ENCODE measurements at regions not wholly inside any gene's neighbourhood (a gene's known extent, or its start where the extent isn't known, plus 50 kb on each side); places are given as distances from the start of the nearest gene placed in this dataset.

- no peaks in the 10 kb centered on the region for H3K79me2 ChIP-seq (ENCODE audit: insufficient read depth, low read length)
- H4K91ac ChIP-seq (ENCODE audit: insufficient read length, low read depth, low read length), result no peak overlapping the region
- no peaks in the 10 kb centered on the region for H4K20me1 ChIP-seq (ENCODE audit: control insufficient read depth, insufficient read depth, insufficient read length)
- H3K18ac ChIP-seq (ENCODE audit: insufficient read length, low read depth, low read length), result no peak overlapping the region
- no peak overlapping the region for H2BK15ac ChIP-seq (ENCODE audit: low read depth, low read length)
- H2BK12ac ChIP-seq (ENCODE audit: insufficient read length, low read depth, low read length), result no peak overlapping the region
- TF ChIP-seq CTCF (conservative IDR thresholded peaks at IDR 0.05), result no peak
- H4K5ac ChIP-seq (ENCODE audit: insufficient read length, low read depth, low read length), result peak overlapping the region; percentile 50
- WGBS (ENCODE audit: extremely low coverage, insufficient read length, low lambda C conversion rate), result no CpG with 5 or more reads among the region's 11 CpGs
- Mint-ChIP-seq H3K4me1 (peaks cover 11 to 15% of the 10 kb centered on the region in 2 experiments), H3K4me3 (no peak overlapping the region), H3K27ac (peak overlapping the region in 2 of 3 experiments; percentile 2 to 15; a peak in 2 of 7 replicates), H3K27me3 (ENCODE audit: low read depth) (no peaks in the 10 kb centered on the region), H3K9me3 (no peaks in the 10 kb centered on the region), H3K36me3 (ENCODE audit: insufficient read depth in 1 of 3, low read depth in 3 of 3) (no peaks in the 10 kb centered on the region)
- H3K23ac ChIP-seq (ENCODE audit: insufficient read length, low read depth, low read length), result no peak overlapping the region
- no peaks in the 10 kb centered on the region for H3K9me3 ChIP-seq (ENCODE audit: control insufficient read depth, low read depth, low read length)
- no peak overlapping the region for H3K14ac ChIP-seq (ENCODE audit: insufficient read depth, low read length)
- no peak overlapping the region for H2BK5ac ChIP-seq (ENCODE audit: insufficient read length, low read length)
- H2AK5ac ChIP-seq (ENCODE audit: insufficient read length, low read length), result no peak overlapping the region
- H3K23me2 ChIP-seq (ENCODE audit: insufficient read length, low read depth, low read length, poor library complexity, severe bottlenecking), result no peaks in the 10 kb centered on the region
- H2BK20ac ChIP-seq (ENCODE audit: low read depth, low read length, poor library complexity, severe bottlenecking), result no peak overlapping the region
- no peaks in the 10 kb centered on the region for H3K79me1 ChIP-seq (ENCODE audit: insufficient read depth, low read depth, low read length, poor library complexity, severe bottlenecking)
- no peak overlapping the region for H2BK120ac ChIP-seq (ENCODE audit: low read depth, low read length, poor library complexity, severe bottlenecking)
- DNase-seq, result no peak
- no peaks in the 10 kb centered on the region for H3K4me1 ChIP-seq (ENCODE audit: insufficient read depth, low read length)
- H3K27me3 ChIP-seq (ENCODE audit: insufficient read depth, low read length), result no peaks in the 10 kb centered on the region
- H3K4me2 ChIP-seq (ENCODE audit: insufficient read depth, insufficient read length, low read length), result no peak overlapping the region
- no peak overlapping the region for H3T11ph ChIP-seq (ENCODE audit: low read length)
- H3K9ac ChIP-seq (ENCODE audit: extremely low read depth, insufficient read length, low read length), result no peak overlapping the region
- H3K4ac ChIP-seq (ENCODE audit: low read depth, low read length), result no peak overlapping the region
- H3K27ac ChIP-seq (ENCODE audit: insufficient read length, low read depth, low read length), result no peak overlapping the region
- no peak overlapping the region for H4K8ac ChIP-seq (replicated peaks; ENCODE audit: insufficient read length, low read depth, low read length)
- H3K56ac ChIP-seq (ENCODE audit: insufficient read length, low read depth, low read length), result no peak overlapping the region
- no peak overlapping the region for H2AFZ ChIP-seq (ENCODE audit: low read length)
Measured at GRCh38 chr18:66931010-66931409, 327.1 kb upstream of the CDH19 start.
